HG02571 (cell line): ENCODE measurements at regions not wholly inside any gene's neighbourhood (a gene's known extent, or its start where the extent isn't known, plus 50 kb on each side); places are given as distances from the start of the nearest gene placed in this dataset.
A peak's percentile ranks its signal among the peaks of the same experiment; 100 is the strongest.

ENCODE experiments used
- ATAC-seq: cut with Tn5 transposase; IDR thresholded peaks from one replicate; pipeline ENCODE4 v1.9.1; 2021; ENCODE audit warnings: mild to moderate bottlenecking, moderate library complexity; ENCODE audit not compliant: unreplicated experiment

DNA sequence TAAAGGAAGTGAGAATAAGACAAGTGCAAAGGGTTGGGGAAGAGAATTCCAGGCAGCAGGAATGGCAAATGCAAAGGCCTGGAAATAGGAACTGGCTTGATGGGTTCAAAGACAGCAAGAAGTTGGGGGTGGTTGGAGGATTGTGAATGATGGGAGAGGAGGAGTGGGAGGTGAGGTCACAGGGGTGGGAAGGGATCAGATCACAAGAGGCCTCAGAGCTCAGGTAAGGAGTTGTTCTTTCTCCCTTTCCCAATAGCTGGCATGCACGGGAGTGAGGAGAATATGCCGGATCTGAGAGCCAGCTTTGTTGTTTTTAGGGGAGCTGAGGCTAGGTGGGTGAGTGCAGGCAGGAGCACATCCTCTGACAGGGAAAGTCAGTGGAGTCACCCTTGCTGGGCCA is 94.0 kb upstream of the RAB3GAP2 start:
- no peak for ATAC-seq

- ATAC-seq: no peak
These were observed 91.1 kb upstream of the RAB3GAP2 start for GRCh38 chr1:220363196-220363837.

DNA sequence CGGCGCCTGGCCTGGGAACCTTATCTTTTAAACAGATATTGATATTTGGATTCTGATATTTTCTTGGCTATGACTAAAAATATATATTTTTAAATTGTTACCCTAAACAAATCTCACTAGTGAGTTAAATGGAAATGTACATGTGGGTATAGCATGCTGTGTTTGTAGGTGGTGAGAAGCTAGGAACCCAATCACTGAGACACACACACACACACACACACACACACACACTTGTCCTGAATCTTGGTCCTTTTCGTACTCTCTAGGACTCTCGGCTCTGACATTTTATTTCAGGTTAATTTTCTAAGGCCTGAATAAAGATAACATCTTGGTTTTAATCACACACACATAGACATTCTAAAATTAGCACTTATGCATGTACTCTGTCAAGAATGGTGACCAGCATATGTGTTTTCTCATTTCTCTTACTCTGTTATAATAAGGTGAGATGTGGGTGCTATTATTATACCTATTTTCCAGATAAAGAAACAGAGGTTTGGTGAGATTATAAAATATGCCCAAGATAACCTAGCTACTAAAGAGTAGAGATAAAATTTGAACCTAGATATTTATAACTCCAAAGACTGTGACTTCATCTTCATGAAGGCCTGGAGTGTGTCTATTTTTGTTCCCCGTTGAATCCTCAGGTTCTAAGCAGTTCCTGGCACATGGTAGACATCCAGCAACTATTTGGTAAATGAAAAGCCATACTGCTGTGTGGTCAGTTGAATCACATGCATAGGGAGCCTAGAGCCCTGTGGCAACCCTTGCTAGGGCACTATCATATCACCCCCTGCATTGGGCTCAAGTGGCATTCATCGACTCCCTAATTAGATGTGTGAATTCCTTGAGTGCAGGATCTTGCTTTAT is 85.0 kb upstream of the RAB3GAP2 start:
- no peak for ATAC-seq

DNA sequence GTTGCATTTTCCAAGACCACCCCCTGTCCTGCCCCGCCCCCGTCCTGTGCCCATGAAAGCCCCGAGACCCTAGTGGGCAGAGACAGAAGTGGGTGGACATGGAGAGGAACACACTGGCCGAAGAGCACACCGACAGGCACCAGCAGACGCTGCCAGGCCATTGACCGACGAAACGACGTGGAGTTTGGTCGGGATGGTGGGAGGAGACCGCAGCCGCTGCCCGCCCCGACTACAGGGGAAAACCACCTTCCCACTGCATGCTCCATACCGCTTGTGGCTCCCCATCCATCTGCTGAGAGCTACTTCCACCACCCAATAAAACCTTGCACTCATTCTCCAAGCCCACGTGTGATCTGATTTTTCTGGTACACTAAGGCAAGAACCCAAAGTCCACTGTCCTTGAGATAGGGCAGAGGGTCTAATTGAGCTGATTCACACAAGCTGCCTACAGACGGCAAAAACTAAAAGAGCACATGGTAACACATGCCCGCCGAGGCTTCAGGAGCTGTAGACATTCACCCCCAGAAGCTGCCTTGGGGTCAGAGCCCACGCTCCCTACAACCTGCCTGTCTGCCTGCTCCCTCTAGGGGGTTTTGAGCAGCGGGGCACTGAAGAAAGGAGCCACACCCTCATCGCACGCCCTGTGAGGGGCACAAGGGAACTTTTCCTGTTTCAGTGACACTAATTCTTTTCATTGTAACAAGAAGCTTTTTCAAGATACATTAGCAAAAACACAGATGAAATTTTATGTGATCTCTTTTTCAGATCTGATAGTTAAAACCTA is 81.2 kb upstream of the RAB3GAP2 start:
- no peak for ATAC-seq

DNA sequence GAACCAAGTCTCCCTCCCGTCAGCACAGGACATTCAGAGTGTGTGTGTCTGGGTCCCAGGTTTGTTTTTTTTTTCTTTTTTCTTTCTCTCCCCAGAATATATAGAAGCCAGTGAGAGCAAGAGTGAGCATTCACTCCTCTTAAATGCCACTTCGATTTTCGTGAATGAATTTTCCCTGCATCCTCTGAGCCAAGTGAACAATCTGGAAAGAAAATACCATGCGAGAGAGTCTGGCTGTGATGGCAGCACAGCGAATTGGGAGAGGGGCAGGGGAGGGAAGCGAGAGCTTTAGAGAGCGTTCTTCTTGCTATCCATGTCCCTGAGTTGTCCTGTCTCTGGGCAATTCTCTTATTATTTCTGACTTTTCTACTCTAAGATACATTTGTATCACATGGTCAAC is 76.0 kb upstream of the RAB3GAP2 start:
- no peak for ATAC-seq

GRCh38 chr1:220347654-220348175 is 75.5 kb upstream of the RAB3GAP2 start:
- ATAC-seq: no peak

DNA sequence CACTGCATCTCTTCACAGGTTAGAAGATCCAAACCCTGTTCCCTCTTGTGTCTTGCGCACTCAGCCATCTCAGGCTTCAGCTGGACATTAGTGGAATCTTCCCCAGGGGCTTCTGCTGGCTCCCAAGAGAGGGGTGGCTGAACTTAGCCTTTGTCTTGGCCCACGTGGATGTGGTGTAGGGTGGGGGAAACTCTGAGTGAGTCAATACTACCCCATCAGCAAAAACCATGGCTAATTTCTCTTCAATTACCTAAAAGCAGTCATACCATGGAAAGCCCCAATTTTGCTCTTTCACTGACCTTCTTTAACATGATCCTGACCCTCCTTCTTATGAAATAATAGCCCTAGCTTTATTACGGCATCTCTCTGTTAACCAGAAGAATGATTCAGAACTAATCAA is 72.5 kb upstream of the RAB3GAP2 start:
- ATAC-seq: peak; percentile 87

GRCh38 chr1:220342853-220343252 is 70.6 kb upstream of the RAB3GAP2 start:
- no peak for ATAC-seq

DNA sequence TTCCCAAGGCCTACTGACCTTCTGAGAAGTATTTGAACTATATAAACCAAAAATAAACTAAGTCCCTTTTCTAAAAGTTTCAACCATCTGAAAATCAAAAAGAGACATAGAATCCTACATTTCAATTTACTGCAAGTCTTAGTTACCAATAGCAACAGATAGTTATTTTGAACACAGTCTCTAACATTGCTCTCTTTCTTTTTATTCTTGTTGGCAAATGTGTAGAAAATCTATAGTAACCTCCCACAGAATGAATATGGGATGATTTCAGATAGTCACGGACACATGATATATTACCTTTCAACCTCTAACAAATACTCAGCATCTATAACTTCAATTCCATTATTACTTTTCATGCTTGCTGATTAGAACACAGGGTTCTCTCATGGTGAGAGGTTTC is 68.9 kb upstream of the RAB3GAP2 start:
- ATAC-seq: no peak

GRCh38 chr1:220339581-220339980 is 67.3 kb upstream of the RAB3GAP2 start:
- ATAC-seq: no peak

DNA sequence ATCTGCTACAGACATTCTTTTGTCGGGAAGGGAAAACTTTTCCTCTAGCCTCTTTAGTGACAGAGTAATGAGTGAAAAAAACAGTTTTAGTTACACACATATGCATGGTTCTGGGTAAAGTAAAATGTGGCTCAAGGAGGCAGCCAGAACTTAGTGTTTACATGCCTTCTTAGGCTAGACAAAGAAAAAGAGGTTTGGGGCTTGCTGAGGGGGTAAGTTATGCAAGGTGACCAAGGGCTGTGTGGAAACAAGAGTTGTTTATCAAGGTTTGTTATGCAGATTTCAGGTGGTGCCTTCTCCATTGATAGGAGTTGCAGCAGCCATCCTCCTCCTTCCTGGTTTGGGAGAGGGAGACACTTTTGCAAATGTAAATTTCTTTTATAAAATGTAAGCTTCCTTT is 66.5 kb upstream of the RAB3GAP2 start:
- no peak for ATAC-seq

- no peak for ATAC-seq
These were observed 64.3 kb upstream of the RAB3GAP2 start for GRCh38 chr1:220336391-220337031.

DNA sequence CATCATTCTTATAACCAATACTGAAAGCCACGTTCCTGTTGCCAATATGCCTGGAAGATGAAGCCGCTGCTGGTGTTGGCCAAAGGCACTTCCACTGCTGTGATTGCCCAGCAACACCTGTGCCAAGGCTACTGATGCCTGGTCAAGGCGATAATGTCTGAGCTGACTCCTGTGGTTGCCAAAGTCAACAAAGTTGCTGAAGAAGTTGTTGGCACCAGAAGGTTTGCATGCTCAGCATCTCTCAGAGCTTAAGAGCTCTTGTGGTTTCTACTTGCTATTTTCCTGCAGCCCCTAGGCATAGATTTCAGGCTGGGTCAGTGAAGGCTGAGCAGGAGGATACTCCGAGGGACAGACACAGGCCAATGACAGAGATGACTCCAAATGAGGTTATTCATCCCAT is 63.4 kb upstream of the RAB3GAP2 start:
- no peak for ATAC-seq

- no peak for ATAC-seq
These were observed 59.1 kb upstream of the RAB3GAP2 start for GRCh38 chr1:220331318-220331717.

DNA sequence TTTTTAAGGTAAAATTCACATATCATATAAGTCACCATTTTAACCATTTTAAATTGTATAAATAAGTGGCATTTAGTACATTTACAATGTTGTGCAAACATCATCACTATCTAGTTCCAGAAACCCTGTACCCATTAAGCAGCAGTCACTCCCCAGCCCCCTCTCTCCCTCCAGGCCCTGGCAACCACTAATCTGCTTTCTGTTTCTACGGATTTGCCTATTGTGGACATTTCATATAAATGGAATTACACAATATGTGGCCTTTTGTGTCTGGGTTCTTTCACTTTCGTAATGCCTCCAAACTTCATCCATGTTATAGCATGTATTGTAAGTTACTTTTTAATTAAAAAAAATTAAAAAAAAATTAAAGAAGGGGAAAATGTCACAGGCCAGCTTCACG is 58.0 kb upstream of the RAB3GAP2 start:
- no peak for ATAC-seq

DNA sequence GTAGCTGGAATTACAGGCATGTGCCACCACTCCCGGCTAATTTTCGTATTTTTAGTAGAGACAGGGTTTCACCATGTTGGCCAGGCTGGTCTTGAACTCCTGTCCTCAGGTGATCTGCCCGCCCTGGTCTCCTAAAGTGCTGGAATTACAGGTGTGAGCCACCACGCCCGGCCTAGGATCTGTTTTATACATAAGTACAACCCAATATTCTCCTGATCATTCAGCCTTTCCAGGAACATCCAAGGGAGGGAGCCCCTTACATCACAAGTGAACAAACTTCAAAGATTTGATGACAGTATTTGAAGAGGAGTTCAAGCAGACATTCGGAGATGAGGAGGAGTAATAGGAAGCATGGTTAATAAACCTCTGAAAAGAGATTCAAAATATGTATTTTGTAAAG is 54.9 kb upstream of the RAB3GAP2 start:
- ATAC-seq: no peak

- no peak for ATAC-seq
These were observed 54.3 kb upstream of the RAB3GAP2 start for GRCh38 chr1:220326578-220326977.

DNA sequence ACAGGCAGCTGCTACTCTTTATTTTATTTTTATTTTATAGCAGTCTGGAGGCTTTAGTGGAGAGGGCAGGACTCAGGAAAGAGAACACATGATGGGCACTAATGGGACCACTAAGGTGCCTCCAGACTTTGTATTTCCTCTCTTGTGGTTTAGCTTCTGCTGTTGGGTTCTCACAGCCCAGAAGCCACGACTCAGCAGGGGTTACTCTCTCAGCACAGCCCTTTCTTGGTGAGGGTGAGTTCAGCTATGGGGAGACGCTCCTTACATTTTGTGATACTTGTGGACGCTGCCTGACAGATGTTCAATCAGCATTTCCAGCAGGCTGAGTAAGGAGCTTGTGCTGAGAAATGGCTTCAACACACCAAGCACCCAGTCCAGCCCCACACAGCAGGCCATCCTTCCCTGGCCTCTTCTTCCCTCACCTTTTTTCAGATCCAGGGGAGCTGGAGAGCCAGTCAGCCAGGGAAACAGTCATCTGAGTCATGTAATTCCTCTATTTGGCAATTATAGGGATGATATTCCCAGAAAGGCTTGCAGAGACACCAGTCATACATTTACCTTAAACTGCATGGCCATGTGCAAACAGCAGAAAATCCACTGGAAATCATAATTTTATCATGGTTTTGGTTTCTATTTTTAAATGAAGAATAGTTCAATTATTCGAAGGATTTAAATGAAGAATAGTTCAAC is 53.2 kb upstream of the RAB3GAP2 start:
- ATAC-seq: no peak

GRCh38 chr1:220323717-220324116 is 51.5 kb upstream of the RAB3GAP2 start:
- no peak for ATAC-seq

DNA sequence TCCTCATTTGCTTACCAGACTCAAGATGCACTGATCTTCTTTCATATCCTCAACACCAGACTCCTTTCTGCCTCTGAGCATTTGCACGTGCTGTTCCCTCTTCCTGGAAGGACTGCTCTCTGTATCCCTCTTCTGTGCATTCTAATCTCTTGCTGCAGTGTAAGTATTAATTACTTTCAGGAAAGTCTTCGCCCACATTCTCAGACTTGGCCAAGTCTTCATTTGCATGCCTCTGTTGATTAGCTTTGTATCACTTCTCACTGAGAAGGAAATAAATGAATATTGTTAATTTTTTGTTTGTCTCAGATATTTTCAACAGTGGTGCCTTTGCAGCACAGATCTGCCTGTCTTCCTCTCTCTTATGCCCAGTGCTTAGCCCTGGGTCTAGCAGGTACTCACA is 50.3 kb upstream of the RAB3GAP2 start:
- no peak for ATAC-seq
